ENCODE measurements at regions not wholly inside any gene's neighbourhood (a gene's known extent, or its start where the extent isn't known, plus 50 kb on each side); places are given as distances from the start of the nearest gene placed in this dataset.
A peak's percentile ranks its signal among the peaks of the same experiment; 100 is the strongest.

DNA sequence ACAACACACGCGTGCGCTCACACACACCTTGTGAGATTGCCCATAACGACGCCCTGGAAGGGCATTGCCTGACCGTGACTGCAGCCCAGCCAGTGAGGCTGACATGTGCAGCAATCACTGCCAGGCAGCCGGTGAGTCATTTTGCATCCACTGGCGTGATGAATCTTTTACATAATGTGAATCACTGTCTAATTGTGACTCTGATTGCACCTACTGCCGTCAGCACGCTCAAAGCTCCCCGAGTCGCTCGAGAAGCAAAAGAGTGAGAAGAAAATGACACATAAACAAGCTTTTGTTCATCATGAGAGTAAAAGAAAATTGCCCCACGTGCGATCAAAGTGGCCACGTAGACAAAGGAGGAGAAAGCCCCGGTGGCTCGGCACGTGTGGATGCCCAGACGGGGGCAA is 117.4 kb upstream of the PFKP start:
- no peak for DNase-seq (ENCODE audit: low read depth)

DNA sequence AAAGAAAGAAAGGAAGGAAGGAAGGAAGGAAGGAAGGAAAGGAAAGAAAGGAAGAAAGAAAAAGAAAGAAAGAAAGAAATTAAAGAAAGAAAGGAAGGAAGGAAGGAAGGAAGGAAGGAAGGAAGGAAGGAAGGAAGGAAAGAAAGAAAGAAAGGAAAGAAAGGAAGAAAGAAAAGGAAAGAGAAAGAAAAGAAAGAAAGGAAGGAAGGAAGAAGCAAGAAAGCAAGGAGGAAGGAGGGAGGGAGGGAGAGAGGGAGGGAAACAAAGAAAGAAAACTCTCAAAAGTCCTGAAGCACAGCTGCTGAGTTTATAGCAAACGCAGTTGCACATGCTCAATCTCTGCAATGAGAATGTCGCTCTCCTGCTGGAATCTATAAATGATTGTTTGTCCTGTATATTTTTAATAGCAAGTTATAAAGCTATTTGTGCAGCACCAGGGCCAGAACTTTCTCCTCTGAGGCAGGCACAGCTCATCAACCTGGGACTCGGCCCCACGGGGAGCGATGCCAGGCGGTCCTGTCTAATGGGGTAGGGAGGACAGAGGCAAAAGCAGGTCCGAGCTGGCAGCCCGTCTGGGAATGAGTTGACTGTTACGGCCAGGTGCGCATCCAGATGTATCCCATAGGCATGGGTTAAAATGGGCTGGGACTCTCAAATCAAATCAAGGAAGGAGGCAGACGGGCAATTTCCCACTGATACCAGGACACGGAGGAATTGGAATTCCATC is 118.0 kb upstream of the PFKP start:
- DNase-seq (ENCODE audit: low read depth) = no peak

DNA sequence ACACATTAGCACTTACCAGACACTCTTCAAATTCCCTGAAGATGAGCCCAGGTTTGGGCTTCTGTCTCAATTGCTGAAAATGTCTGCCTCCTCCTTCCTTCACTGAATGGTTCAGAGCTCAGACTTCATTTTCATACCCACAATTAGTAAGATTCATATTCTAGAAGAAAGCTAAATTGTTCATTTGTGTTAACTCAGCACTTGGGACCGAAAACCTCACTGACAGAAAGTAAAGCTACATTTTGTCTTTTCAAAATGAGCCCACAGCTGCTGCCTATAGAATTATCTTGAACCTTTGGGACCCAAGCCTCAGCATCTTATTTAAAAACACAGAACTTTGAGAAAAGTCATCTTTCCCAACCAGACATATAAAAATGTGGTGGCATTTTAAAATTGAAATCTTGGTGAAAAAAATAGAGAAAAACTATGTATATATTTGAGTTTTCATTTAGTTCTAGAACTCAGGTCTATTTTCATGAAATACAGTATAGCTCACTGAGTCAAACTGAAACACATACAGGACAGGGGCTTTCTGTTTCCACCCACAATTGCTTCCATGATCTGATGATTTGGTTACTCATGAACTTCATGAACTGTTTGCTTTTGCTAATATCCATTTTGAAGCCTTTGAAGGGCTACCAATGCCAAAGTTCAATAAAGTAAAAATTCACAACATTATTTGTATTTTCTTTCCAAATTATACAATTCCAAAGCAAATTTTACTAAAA is 119.1 kb upstream of the PFKP start:
- DNase-seq (ENCODE audit: low read depth) = no peak

- no peak for DNase-seq (ENCODE audit: low read depth)
These were observed 122.6 kb upstream of the PFKP start for GRCh38 chr10:2944788-2945187.

DNA sequence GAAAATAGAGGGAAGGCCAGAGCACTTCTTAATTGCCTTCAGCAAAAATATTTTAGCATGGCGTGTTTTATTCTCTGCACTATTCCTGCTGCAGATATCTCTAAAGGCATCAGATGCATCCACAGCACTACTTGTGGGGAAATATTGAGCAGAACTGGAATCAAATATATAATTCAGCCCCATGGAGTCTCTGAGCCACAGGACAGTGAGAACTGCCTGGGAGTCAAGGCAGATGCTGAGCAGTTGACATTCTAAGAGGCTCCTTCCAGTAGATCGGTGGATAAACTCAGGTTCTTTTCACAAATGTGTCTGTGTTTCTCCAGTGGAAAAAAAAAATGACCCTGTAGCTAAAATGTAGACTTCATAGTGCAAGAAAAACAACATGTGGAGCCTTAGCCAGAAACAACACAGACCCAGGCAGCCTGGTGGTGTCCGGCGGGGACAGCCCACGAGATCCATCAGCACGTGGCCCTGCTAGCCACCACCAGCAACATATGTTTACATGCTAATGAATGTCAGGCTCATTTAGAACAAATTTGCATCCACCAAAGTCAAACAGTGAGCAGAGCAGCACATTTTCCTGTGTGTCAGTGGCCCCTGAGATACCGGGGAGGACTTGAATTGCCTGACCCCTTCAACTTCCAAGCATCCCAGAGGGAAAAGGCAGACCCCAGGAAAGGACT is 123.3 kb upstream of the PFKP start:
- no peak for DNase-seq (ENCODE audit: low read depth)

GRCh38 chr10:2942938-2943337 is 124.4 kb upstream of the PFKP start:
- DNase-seq (ENCODE audit: low read depth) = no peak

GRCh38 chr10:2938869-2939268 is 128.5 kb upstream of the PFKP start:
- DNase-seq (ENCODE audit: low read depth) = no peak

DNA sequence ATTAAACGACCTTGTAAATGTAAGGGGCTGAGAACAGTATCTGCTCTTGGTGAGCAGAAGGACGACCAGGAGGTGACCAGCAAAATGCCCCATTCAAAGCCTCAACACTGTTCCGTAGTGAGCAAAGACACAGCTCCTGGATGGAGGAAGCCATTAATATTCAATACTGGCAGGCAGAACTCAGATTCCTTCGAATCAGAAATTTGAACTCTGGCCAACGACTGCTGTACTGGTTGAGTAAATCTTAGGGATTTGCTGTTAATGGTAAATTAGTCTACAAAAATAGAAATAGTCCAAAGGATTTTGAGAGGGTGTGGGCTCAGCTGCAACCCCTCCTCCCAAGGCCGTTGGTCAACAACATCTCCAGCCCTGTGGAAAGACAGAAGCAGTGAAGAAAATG is 130.5 kb upstream of the PFKP start:
- DNase-seq (ENCODE audit: low read depth) = no peak

DNA sequence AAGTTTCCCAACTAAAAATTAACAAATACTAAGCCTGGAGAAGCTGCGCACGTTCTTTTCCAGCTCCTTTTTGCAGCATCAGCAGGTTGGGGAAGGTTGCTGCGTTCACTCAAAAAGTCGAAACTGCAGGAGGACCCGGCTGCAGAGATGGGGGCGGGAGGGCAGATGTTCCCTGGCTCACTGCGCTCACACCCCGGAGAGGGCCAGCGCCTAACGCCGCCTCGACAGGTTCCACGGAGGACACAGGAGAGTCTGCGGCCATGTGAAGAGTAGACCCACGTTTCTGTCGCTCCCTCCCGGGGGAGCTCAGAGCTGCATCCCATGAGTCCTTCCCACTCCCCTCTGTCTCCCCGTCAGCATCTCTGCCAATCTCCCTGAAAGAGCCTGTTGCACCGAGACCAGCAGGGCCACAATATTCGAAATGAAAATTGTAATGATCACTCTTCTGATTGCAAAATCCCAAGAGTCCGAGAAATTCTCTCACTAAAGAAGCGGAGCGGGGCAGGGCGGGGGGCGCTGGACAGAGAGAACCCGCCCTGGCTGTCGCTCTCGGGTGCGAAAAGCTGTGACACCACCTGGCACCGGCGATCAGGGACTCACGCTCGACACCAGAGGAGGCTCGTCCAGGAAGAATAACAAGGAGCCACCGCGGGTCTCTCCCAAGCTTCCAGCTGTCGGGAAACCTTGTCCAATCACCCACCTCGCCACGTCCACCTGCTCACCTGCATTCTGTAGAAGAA is 131.5 kb upstream of the PFKP start:
- no peak for DNase-seq (ENCODE audit: low read depth)

DNA sequence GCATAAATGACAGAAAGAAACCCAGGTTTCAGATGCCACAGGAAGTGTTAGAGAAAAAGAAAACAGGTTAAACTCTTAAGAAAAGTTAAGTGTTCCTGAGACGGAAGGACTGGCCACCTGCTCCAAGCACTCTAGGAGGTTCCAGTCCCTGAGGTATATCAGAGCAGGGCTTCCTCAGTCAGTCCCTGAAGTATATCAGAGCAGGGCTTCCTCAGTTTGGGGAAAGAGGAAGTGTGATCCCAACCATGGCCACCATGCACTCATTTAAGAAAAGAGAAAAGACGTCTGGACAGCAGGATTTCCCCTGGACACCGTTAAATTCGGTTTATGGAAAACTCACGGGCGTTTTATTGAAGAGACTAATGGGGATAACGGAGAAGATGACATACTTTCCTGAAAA is 133.4 kb upstream of the PFKP start:
- no peak for DNase-seq (ENCODE audit: low read depth)

GRCh38 chr10:2933519-2933918 is 133.8 kb upstream of the PFKP start:
- no peak for DNase-seq (ENCODE audit: low read depth)

DNA sequence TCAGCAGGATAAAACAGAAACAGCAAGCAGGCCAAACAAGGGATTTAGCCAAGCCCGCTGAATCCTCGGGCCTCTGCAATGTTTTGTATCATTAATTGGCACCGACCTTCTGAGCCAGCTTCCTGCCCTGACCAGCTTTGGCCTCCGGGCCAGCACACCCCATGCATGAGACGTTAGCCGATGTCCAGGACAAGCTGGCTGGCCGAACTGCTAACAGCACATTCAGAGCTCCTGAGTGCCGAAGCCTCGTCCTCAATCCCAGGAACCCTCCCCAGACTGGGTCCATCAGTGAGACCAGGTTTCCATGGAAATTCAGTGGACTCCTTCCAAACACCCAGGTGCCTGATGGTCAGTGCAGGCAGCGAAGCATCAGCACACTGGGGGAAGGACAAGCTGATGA is 134.3 kb upstream of the PFKP start:
- no peak for DNase-seq (ENCODE audit: low read depth)

- DNase-seq (ENCODE audit: low read depth) = no peak
These were observed 137.7 kb upstream of the PFKP start for GRCh38 chr10:2929480-2930258.

DNA sequence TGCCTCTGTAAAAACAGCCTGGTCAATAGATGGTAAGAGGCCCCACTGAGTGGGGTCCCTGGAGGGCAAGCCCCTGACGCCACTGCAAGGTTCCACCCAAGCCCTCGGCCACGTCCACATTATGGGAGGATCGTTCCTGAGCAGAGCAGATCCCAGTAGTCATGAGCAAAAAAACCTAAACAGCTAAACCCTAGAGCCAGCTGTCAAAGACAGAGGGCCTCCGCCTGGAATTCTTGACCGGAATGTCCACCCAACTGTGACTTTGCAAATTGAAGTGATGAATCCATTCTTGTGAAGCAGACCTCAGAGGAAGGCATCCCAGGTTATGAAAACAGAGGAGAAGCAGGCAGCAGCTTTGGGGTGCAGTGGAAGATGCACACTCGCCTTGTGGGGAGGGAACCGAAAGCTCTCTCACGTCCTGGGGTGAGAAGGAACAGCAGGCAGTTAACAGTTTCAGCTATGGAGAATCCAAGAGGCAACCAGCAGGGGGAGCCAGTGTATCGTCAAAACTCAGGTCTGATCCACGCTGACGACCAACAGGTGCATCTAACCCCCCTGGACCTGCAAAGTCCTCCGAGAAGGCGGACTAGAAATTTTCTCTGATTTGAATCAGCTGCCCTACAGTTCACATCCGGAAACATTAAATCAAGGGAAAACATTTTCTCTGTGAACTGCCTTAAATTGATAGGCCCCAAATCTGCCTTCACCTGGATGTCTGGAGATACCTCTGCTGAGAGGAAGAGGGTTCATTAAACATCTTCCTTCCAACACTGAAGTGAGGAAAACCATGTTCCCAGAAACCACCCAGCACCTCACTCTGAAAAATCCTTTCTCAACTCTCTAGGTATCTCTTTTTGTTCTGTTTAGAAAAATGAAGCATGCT is 139.1 kb upstream of the PFKP start:
- DNase-seq (ENCODE audit: low read depth) = peak; percentile 12

DNA sequence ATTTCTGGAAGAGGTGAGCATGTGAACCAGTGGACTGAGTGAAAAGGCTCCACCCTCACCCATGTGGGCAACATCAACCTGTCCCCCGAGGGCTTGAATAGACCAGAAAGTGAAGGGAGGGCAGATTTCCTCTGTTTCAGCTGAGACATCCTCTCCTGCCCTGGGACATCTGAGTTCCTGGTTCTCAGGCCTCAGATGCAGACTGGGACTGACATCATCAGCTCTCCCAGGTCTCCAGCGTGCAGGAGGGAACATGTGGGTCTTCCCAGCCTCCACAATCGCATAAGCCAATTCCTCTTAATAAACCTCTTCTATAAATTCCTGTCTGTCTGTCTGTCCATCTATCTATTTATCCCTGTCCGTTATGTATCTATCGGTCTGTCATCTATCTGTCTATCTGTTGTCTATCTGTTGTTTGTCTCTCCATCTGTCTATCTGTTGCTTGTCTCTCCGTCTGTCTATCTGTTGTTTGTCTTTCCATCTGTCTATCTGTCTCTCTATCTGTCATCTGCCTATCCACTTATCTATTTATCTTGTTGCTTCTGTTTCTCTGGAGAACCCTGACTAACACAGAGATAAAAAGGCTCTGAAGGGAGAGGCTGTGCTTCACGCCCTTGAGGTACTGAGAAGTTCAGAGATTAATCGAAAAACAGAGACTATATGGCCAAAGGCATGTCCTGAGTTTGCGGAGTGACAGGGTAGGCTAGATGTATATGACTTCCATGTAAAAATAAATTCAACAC is 140.3 kb upstream of the PFKP start:
- DNase-seq (ENCODE audit: low read depth) = no peak

- no peak for DNase-seq (ENCODE audit: low read depth)
These were observed 141.7 kb upstream of the PFKP start for GRCh38 chr10:2925631-2926030.

GRCh38 chr10:2924431-2924830 is 142.9 kb upstream of the PFKP start:
- DNase-seq (ENCODE audit: low read depth) = no peak

GRCh38 chr10:2921956-2922680 is 145.2 kb upstream of the PFKP start:
- no peak for DNase-seq (ENCODE audit: low read depth)

GRCh38 chr10:2920637-2921036 is 146.7 kb upstream of the PFKP start:
- no peak for DNase-seq (ENCODE audit: low read depth)
